ENCODE measurements at regions not wholly inside any gene's neighbourhood (a gene's known extent, or its start where the extent isn't known, plus 50 kb on each side); places are given as distances from the start of the nearest gene placed in this dataset.

DNA sequence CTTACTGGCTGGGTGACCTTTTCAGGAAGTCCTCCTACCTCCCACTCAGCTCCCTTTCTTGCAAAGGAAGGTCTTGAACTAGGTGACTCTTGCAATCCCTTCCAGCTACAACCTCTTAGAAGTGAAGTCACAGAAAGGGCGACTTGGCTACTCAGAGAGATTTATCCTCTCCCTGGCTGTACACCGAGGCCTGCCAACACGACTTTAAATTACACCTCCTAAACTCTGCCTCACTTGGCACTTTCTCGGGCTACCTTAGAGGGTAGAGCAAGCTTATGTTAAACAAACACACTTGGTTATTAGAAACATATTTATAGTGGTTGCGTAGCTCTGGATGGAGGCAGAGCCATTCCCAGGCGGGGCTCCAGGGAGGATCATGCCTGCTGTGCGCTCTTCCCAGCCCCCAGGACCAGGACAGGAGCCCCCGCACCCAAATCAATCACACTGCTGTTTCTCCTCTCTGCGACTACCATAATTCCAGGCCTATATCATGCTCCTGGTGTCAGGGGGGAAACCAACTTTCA is 358.4 kb downstream of the BUD13 start:
- no peak for TF ChIP-seq EZH2 (IDR thresholded peaks at IDR 0.05; ENCODE audit: borderline replicate concordance, low read length)
- TF ChIP-seq, protein P1, sequence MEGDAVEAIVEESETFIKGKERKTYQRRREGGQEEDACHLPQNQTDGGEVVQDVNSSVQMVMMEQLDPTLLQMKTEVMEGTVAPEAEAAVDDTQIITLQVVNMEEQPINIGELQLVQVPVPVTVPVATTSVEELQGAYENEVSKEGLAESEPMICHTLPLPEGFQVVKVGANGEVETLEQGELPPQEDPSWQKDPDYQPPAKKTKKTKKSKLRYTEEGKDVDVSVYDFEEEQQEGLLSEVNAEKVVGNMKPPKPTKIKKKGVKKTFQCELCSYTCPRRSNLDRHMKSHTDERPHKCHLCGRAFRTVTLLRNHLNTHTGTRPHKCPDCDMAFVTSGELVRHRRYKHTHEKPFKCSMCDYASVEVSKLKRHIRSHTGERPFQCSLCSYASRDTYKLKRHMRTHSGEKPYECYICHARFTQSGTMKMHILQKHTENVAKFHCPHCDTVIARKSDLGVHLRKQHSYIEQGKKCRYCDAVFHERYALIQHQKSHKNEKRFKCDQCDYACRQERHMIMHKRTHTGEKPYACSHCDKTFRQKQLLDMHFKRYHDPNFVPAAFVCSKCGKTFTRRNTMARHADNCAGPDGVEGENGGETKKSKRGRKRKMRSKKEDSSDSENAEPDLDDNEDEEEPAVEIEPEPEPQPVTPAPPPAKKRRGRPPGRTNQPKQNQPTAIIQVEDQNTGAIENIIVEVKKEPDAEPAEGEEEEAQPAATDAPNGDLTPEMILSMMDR (IDR thresholded peaks at IDR 0.05; ENCODE audit: low read length): no peak

All from OCI-LY1 (cell line).